ENCODE measurements at regions not wholly inside any gene's neighbourhood (a gene's known extent, or its start where the extent isn't known, plus 50 kb on each side); places are given as distances from the start of the nearest gene placed in this dataset. TPM values are rescaled to one million over a fixed set of nuclear protein-coding genes. Genes with fewer than 3 reads are reported as not detected.

Small RNAs in the stretch of these regions (small RNA-seq; reads per million reads assigned to genes)
- gene RF00561 (ENCODE audit: insufficient read depth): not detected
